HTR-8/SVneo (cell line): ENCODE measurements at regions not wholly inside any gene's neighbourhood (a gene's known extent, or its start where the extent isn't known, plus 50 kb on each side); places are given as distances from the start of the nearest gene placed in this dataset.
A peak's percentile ranks its signal among the peaks of the same experiment; 100 is the strongest.

ENCODE experiments used
- DNase-seq: peaks from one replicate; pipeline ENCODE4 v3.0.0; 2011; ENCODE audit warnings: low spot score, mixed read lengths; ENCODE audit not compliant: insufficient read length
- FAIRE-seq: peaks from 2 replicates; lab custom pipeline; 2011; peaks lifted over from hg19 to GRCh38; lab: Jason Lieb, UNC

- no peak for FAIRE-seq
Observed at GRCh38 chrX:45952030-45952429, 593.2 kb downstream of the ZNF674 start.

DNA sequence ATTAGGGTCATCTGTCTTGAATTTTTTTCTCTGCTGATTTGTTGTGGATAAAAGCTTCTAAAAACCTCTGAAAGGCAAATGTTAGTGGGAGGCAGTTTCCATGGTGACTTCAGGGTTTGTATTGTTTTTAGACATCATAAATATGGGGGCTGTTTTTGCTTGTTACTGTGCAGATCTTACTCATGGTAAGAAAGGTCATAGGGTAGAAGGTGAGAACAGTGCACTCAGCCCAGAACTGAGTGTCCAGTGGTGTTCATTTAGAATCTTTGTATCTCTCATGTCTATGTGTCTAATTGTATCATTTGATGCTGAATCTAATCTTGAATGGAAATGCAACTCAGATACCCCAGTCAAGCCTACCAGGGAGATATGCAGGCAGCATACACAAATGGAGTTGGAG, 609.8 kb downstream of the ZNF674 start:
- no peak for FAIRE-seq

More at GRCh38 chrX:45952030-45952429, 593.2 kb downstream of the ZNF674 start:
- DNase-seq = no peak

GRCh38 chrX:45912316-45912715, 632.9 kb downstream of the ZNF674 start:
- no peak for DNase-seq
- FAIRE-seq = no peak

More for the DNA sequence above, 609.8 kb downstream of the ZNF674 start:
- DNase-seq = no peak

GRCh38 chrX:45907786-45908185, 637.4 kb downstream of the ZNF674 start:
- FAIRE-seq (no peak), DNase-seq (no peak)

GRCh38 chrX:45903781-45904201, 641.4 kb downstream of the ZNF674 start:
- DNase-seq (no peak), FAIRE-seq (no peak)

DNA sequence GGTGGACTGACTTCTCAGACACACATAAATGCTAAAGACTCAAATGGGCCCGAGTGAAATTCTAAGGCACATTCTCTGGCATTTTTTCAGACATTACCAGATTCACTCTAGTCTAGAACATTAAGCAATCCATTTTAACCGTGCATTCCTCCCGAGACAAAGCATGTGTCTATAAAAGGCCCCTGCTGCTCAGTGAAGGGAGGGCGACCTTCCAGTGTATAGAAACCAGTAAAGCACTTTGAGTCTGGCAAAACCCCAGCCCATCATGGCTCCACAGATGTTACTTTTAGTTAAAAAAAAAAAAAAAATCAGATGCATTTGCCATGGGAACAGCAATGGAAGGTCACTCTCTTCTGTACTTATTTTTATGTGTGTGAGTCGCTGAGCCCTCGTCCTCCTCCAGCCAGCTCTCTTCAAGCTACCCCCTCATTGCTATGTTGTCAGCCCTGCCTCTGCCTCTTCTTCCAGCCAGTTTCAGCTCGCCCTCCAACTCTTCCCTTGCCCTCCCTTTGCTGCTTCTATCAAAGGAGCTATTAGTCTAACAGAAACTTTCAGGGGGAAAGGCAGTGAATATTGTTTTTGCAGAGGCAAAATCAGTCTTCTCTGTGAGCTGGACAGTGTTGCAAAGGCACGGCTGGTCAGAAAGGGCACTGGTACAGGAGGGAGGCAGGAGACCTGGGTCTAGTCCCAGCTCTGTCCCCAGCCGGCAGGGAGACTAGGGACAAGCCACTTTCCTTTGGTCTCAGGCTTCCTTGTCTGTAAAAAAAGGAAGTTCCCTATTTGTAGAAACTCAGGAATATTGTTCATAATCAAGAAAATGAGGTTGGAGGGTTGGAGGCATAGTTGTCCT, 644.2 kb downstream of the ZNF674 start:
- FAIRE-seq = no peak
- no peak for DNase-seq

DNA sequence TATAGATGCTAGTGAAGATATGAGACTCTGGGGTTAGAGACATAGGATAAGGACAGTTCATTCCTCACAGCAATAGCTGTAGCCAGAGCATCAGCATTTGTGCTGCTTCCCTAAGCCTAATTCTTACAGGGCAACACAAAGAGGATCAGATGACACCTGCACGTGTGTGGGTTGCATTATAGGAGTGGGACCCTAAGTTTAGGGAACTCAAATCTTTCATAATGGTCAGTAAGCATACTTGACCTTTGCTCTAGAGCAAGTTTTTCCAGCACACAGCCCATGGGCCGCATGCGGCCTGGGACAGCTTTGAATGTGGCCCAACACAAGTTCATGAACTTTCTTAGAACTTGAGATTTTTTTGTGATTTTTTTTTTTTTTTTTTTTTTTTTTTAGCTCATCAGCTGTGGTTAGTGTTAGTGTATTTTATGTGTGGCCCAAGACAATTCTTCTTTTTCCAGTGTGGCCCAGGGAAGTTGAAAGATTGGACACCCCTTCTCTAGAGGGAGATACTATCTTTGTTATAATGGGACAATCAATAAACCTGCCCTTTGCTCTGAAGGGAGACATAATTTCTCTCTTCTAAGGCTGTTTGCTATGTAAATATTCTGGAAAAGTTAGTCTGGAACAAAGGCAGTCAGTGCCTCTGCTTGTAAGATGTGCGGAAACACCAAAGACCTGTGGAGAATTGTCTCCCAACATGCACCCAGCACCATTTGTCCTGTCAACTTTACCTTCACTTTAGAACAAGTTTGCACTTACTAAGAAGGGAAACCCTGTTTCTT, 650.2 kb downstream of the ZNF674 start:
- DNase-seq (no peak), FAIRE-seq (no peak)

GRCh38 chrX:45889471-45889870, 655.8 kb downstream of the ZNF674 start:
- FAIRE-seq = no peak
- DNase-seq = peak; percentile 15

GRCh38 chrX:45888518-45888917, 656.7 kb downstream of the ZNF674 start:
- no peak for FAIRE-seq
- DNase-seq = no peak

- DNase-seq (no peak), FAIRE-seq (no peak)
Observed at GRCh38 chrX:45885931-45886330, 659.3 kb downstream of the ZNF674 start.

GRCh38 chrX:45879512-45879911, 665.7 kb downstream of the ZNF674 start:
- no peak for FAIRE-seq
- DNase-seq = no peak

DNA sequence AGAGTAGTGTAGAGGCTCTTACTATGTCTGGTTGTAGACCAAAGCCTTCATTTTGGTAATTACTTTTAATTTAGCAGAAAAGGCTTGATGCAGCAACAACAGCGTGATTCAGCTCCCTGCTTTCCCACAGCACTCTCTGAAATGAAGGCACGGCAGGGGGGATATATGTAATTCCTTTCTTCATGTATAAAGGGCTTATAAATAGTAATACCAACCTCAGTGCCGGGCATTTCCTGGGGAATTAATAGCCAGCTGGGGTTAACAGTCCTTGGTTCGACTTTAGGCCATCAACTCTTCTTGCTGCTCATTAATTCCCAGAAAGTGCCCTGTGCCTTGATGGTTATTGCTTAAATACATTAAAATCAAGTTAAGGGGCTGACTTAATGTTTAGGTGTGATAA, 669.0 kb downstream of the ZNF674 start:
- FAIRE-seq (no peak), DNase-seq (no peak)

GRCh38 chrX:45873781-45874180, 671.4 kb downstream of the ZNF674 start:
- DNase-seq = no peak
- no peak for FAIRE-seq

- no peak for DNase-seq
- no peak for FAIRE-seq
Observed at GRCh38 chrX:45872480-45872879, 671.8 kb upstream of the DIPK2B start.

DNA sequence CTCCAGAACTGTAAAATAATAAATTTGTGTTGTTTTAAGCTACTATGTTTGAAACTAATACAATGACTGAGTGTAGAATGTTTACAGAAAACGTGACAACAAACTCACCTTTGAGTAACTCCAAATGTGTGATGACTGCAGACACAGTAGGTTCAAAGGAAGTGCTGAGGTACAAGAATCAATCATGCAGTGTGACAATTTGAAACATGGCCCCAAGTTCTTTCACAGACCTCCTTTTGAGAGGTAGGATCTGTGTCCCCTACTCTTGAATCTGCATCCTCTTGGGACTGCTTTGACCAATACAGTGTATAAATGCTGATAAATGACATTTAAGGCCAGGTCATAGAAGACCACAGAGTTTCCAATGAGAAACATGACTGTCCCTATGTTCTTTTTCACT, 667.7 kb upstream of the DIPK2B start:
- FAIRE-seq = no peak
- DNase-seq = no peak

- no peak for FAIRE-seq
- no peak for DNase-seq
Observed at GRCh38 chrX:45862801-45863200, 662.1 kb upstream of the DIPK2B start.

DNA sequence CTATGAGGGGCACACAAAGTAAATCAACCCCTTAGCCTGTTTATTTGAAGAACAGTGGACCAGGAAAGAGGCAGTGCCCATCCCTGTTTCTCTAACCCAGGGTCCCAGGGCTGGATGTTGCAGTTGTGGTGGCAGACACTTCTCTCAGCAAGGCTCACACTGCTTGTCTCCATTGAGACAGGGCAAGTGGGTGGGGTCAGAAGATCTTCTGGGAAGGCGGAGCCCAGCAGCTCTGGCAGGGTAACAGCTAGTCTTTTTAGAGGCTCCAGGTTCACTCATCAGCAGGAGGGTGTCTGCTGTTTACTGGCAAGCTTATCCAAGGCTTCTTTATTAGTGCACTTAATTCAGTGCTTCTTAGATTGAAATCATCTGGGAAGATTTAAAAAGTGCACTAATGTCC, 659.8 kb upstream of the DIPK2B start:
- DNase-seq = no peak

DNA sequence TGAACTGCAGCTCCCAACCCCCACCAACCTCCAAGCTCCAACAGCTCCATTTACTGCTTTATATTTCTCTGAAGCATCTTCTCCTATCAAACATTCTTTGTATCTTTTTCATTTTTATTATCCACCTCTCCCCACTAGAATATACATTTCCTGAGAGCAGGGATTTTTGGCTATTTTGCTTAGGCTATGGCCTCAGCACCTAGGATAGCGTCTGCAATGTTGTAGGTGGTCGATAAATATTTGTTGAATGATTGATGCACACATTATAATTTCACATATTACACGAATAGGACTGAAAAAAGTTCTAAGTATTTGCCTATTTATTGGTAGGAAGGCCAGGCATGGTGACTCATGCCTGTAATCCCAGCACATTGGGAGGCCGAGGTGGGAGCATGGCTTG, 658.7 kb upstream of the DIPK2B start:
- FAIRE-seq = no peak

More for the DNA sequence above, 659.8 kb upstream of the DIPK2B start:
- no peak for FAIRE-seq

DNA sequence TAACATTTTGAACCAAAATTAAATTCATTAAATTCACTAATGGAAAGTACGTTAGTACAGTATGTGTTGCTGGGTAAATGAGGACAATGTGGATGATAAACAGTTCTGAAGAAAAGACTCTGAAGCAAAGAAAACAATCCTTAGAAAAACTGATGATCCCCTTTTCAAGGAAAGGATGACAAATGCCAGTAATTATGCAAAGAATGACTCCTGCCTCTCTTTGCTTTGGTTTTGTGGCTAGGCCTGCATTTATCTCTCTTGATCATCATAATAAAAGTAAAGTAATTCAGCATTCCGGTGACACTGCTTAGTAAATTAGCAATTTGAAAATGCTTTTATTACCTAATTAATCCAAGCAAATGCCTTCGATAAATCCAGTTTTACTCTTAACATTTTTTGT, 652.2 kb upstream of the DIPK2B start:
- FAIRE-seq = no peak
- no peak for DNase-seq

More for the DNA sequence above, 658.7 kb upstream of the DIPK2B start:
- DNase-seq = no peak

- no peak for DNase-seq
- no peak for FAIRE-seq
Observed at GRCh38 chrX:45851434-45851991, 650.8 kb upstream of the DIPK2B start.
